Gastrocnemius medialis (tissue), 4 donors: ENCODE measurements at regions not wholly inside any gene's neighbourhood (a gene's known extent, or its start where the extent isn't known, plus 50 kb on each side); places are given as distances from the start of the nearest gene placed in this dataset.

Experiments
- ATAC-seq, 2 donors: fragments of 150-250 bp; one replicate each; pipeline ENCODE4 v1.9.1; 2016
- DNase-seq, 2 donors: peaks; one replicate each; pipeline ENCODE4 v3.0.0-alpha.2; 2019
- H3K27ac ChIP-seq, 4 donors: fragments of 200-600 bp; sonication (generic); 1 replicate in 1 of 4; 2 replicates in 3 of 4; pipeline ENCODE4 v1.5.1; 2016 to 2018; ENCODE audit warnings: mild to moderate bottlenecking in 2 of 4, moderate library complexity in 1 of 4
- H3K27me3 ChIP-seq, 3 donors: fragments of 200-600 bp; sonication (generic) in 2 of 3; 1 replicate in 1 of 3; 2 replicates in 2 of 3; pipeline versions ENCODE4 v1.5.1 to v1.6.0; 2016 to 2019; ENCODE audit warnings: mild to moderate bottlenecking in 1 of 3, moderate library complexity in 1 of 3
- H3K36me3 ChIP-seq, 2 donors: fragments of 200-600 bp; sonication (generic) in 1 of 2; one replicate each; pipeline ENCODE4 v1.5.1; 2017 to 2018
- H3K4me1 ChIP-seq, 2 donors: fragments of 200-600 bp; sonication (generic) in 1 of 2; one replicate each; pipeline ENCODE4 v1.5.1; 2016 to 2017; ENCODE audit warnings: mild to moderate bottlenecking in 2 of 2
- H3K4me3 ChIP-seq, 4 donors: fragments of 200-600 bp; sonication (generic) in 3 of 4; 1 replicate in 1 of 4; 2 replicates in 3 of 4; pipeline ENCODE4 v1.5.1; 2016 to 2019; ENCODE audit warnings: mild to moderate bottlenecking in 2 of 4
- H3K9me3 ChIP-seq, 3 donors: fragments of 200-600 bp; sonication (generic) in 2 of 3; 1 replicate in 1 of 3; 2 replicates in 2 of 3; pipeline ENCODE4 v1.5.1; 2016 to 2019
- POLR2A ChIP-seq, 2 donors: fragments of 450-650 bp; IDR thresholded peaks; one replicate each; pipeline ENCODE4 v1.6.1; 2017; ENCODE audit warnings: antibody characterized with exemption in 2 of 2, mild to moderate bottlenecking in 2 of 2, moderate library complexity in 2 of 2
- in situ Hi-C, 4 donors: fragments of 200-750 bp; cut with MboI; loops; one replicate each; pipeline versions ENCODE4 v1.15.0 to v1.8.0; 2017; ENCODE audit warnings: low sequenced_read_pairs in 4 of 4
- intact Hi-C: fragments of 100-400 bp; cut with DNase I; formaldehyde crosslinking; loops from one replicate; pipeline ENCODE4 v1.15.1; 2023; ENCODE audit warnings: low total_unique reads
- TF ChIP-seq, protein P1 (sequence below), 5 experiments: fragments of 450-650 bp in 3 of 5; fragments of 200-600 bp in 2 of 5; sonication (generic) in 2 of 5; IDR thresholded peaks in 4 of 5; conservative IDR thresholded peaks in 1 of 5; 1 replicate in 4 of 5; 2 replicates in 1 of 5; pipeline ENCODE4 v1.5.1; 2016 to 2019; ENCODE audit warnings: antibody characterized with exemption in 5 of 5, mild to moderate bottlenecking in 3 of 5, moderate library complexity in 3 of 5

- H3K27ac ChIP-seq: peak overlapping the region in 3 of 4 donors; percentile 32 to 85 (median 72)
- TF ChIP-seq, protein P1, sequence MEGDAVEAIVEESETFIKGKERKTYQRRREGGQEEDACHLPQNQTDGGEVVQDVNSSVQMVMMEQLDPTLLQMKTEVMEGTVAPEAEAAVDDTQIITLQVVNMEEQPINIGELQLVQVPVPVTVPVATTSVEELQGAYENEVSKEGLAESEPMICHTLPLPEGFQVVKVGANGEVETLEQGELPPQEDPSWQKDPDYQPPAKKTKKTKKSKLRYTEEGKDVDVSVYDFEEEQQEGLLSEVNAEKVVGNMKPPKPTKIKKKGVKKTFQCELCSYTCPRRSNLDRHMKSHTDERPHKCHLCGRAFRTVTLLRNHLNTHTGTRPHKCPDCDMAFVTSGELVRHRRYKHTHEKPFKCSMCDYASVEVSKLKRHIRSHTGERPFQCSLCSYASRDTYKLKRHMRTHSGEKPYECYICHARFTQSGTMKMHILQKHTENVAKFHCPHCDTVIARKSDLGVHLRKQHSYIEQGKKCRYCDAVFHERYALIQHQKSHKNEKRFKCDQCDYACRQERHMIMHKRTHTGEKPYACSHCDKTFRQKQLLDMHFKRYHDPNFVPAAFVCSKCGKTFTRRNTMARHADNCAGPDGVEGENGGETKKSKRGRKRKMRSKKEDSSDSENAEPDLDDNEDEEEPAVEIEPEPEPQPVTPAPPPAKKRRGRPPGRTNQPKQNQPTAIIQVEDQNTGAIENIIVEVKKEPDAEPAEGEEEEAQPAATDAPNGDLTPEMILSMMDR (IDR thresholded peaks at IDR 0.05 in 4 of 5, conservative IDR thresholded peaks at IDR 0.05 in 1 of 5): no peak
- no peak for TF ChIP-seq POLR2A (IDR thresholded peaks at IDR 0.05)
- H3K4me1 ChIP-seq: peaks cover 0 to 23% of the 10 kb centered on the region in 2 donors
- no peaks in the 10 kb centered on the region for H3K9me3 ChIP-seq
- peak in 1 of 2 donors; percentile 69 for DNase-seq
- H3K4me3 ChIP-seq: no peak overlapping the region
- H3K27me3 ChIP-seq: no peaks in the 10 kb centered on the region
- intact Hi-C loops: no loop called here
- no peaks in the 10 kb centered on the region for H3K36me3 ChIP-seq
- peak; percentile 94 to 96 for ATAC-seq
- in situ Hi-C loops: no loop called here
These were observed 66.2 kb upstream of the UBE2E1 start for GRCh38 chr3:23739536-23739935.

GRCh38 chr3:23740517-23740965, 65.2 kb upstream of the UBE2E1 start:
- TF ChIP-seq, protein P1 (IDR thresholded peaks at IDR 0.05 in 4 of 5, conservative IDR thresholded peaks at IDR 0.05 in 1 of 5): no peak
- no peak for TF ChIP-seq POLR2A (IDR thresholded peaks at IDR 0.05)
- peak in 1 of 2 donors; percentile 19 for DNase-seq
- ATAC-seq: peak; percentile 79 to 90
- intact Hi-C loops (no loop called here), in situ Hi-C loops (no loop called here)
- Histone ChIP-seq H3K27ac (peak overlapping the region in 3 of 4 donors; percentile 1 to 85 (median 72)), H3K4me1 (peaks cover 0 to 23% of the 10 kb centered on the region in 2 donors), H3K9me3 (no peaks in the 10 kb centered on the region), H3K27me3 (no peaks in the 10 kb centered on the region), H3K4me3 (no peak overlapping the region), H3K36me3 (no peaks in the 10 kb centered on the region)

DNA sequence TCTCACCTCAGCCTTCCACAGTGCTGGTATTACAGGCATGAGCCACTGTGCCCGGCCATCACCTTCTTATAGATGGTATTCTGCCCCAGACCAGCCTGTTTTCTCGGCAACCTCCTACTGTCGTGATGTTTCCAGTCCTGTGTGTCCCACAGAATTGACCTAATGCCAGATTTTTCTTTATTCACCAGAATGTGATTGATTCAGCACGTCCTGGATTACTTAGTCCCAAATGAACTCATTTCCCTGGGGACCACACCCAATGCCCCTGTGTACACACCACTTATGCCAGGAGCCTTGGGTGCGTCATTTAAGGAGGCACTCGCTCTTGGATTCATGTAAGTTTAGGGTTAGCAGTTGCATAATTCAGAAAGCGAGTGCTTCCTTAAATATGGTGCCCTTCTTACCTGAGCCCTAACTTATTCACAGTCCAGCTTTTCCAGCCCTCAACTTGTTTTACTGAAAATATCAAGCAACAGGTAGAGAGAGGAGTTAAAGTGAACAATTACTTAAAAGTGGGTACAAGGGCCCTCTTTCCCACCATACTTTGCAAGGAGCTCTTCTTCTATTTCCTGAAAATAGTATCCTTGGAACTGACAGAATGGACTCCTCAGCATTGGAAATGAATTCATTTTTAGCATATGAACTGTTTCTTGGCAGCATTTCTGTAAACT, 64.6 kb upstream of the UBE2E1 start:
- Histone ChIP-seq H3K9me3 (no peaks in the 10 kb centered on the region), H3K27me3 (no peaks in the 10 kb centered on the region), H3K4me1 (peaks cover 0 to 23% of the 10 kb centered on the region in 2 donors), H3K36me3 (no peaks in the 10 kb centered on the region), H3K4me3 (no peak overlapping the region), H3K27ac (peak overlapping the region in 3 of 4 donors; percentile 1 to 85 (median 72))
- TF ChIP-seq POLR2A (IDR thresholded peaks at IDR 0.05): no peak
- TF ChIP-seq, protein P1 (IDR thresholded peaks at IDR 0.05 in 4 of 5, conservative IDR thresholded peaks at IDR 0.05 in 1 of 5): no peak
- ATAC-seq (no peak), DNase-seq (no peak)
- intact Hi-C loops (no loop called here), in situ Hi-C loops (no loop called here)

DNA sequence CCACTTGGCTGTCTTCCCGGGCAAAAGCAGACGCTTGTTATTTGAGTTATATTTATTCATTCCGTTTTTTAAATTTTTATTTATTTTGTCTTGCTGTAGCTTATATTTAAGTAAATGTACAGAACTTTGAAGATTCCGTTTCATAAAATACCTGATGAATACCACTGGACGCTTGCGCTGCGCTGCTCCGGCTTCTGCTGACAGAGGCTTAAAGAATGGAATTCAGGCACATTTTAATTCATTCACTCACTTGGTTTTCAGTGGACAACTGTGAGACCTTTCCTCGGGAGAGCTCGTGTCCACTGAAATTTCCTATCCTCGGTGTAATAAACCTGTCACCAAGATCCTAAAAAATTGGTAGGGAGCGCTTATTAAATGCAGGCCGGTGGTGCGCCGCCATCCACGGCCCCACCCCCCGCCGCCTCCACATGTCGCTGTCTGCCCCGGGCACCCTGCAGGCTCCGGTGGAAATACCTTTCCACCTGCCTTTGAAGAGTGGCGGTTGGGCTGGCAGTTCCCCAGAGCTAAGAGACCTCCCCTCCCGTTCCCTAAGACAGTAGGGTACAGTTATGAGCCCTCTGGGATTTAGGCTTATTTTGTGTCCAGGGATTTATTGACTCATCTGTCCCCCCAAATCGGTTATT, 62.5 kb upstream of the UBE2E1 start:
- intact Hi-C loops: no loop called here
- no peak for TF ChIP-seq POLR2A (IDR thresholded peaks at IDR 0.05)
- TF ChIP-seq, protein P1 (IDR thresholded peaks at IDR 0.05 in 4 of 5, conservative IDR thresholded peaks at IDR 0.05 in 1 of 5): no peak

More for the DNA sequence above, 62.5 kb upstream of the UBE2E1 start:
- Histone ChIP-seq H3K9me3 (no peaks in the 10 kb centered on the region), H3K4me1 (peaks cover 0 to 23% of the 10 kb centered on the region in 2 donors), H3K4me3 (no peak overlapping the region), H3K27me3 (no peaks in the 10 kb centered on the region), H3K36me3 (no peaks in the 10 kb centered on the region), H3K27ac (no peak overlapping the region)
- DNase-seq (no peak), ATAC-seq (no peak)
- in situ Hi-C loops: no loop called here
